Activated T-cell treated with anti-CD3 and anti-CD28 coated beads for 24 hours (primary cell): ENCODE measurements at regions not wholly inside any gene's neighbourhood (a gene's known extent, or its start where the extent isn't known, plus 50 kb on each side); places are given as distances from the start of the nearest gene placed in this dataset.

Experiments
- DNase-seq: peaks from one replicate; pipeline ENCODE4 v3.0.0-alpha.2; 2020; ENCODE audit warnings: low read depth

- no peak for DNase-seq
Measured at GRCh38 chr10:56844978-56845529, 484.0 kb upstream of the ZWINT start.

DNA sequence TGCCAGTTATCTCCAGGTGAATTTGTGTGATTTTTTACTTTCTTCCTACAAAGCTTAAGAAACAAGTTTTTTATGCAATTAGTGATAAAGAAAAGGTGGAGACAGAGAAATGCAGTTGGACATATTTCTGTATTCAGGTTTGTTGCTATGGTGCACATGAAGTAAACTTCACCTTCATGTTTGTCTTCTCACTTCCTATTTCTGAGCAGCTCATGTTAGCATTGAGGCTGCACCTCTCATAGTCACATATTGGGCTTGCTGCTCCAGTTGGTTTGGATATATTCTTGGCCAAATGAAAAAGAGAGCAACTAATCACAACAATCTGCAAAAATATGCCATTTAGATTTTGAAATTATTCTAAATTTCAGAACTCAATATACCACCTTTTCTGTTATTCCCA, 475.6 kb upstream of the ZWINT start:
- no peak for DNase-seq

GRCh38 chr10:56831681-56832080, 470.6 kb upstream of the ZWINT start:
- DNase-seq, result no peak

- DNase-seq, result no peak
Measured at GRCh38 chr10:56823849-56824248, 462.8 kb upstream of the ZWINT start.

- no peak for DNase-seq
Measured at GRCh38 chr10:56805022-56805421, 444.0 kb upstream of the ZWINT start.

DNA sequence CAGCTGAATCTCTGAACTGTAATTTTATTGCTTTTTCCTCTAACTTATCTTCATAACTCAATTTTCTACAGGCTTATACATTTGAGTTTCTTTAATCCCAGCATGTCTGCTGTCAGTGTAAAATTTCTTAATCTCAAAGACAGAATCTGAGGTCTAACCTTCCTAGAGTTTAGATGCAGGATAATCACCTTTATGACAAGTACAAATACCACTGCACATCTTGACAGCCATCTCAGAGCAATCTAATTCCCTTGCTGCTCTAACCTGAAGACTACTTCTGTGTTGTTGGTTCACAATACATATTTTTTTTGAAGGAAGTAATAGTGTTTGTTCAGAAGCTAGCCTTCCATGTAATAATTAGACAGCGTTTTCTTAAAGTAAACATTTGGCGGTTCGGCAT, 424.2 kb upstream of the ZWINT start:
- DNase-seq, result no peak

DNA sequence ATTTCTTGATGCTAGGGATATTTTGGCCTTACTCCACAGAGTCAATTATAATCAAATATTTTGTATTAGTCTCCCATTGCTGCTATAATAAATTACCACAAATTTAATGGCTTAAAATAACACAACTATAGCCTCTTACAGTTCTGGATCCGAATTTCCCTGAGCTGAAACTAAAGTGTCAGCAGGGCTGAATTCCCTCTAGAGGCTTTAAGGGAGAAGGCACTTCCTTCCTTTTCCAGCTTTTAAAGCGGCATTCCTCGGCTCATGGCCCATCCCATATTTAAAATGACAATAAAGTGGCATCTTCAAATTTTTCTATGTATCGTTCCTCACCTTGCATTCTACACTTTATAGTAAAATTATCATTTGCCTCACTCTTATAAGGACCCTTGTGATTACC, 421.4 kb upstream of the ZWINT start:
- DNase-seq, result no peak

DNA sequence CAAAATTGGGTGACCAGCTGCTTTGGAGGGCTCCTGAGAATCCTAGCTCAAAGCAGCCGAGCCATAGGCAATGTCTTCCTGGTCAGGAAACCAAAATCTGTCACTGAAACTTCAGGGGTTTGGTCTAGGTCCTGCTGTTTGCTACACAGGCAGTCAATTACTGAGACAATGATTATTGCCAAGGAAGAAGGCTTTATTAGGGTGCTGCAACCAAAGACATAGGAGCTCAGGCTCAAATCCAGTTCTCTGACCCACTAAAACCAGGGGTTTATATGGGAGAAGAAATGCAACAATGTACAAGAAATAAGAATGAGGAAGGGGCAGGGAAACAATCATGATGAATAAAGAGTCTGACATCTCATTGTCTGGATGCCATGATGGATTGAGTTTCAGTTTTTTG, 410.3 kb upstream of the ZWINT start:
- no peak for DNase-seq

- no peak for DNase-seq
Measured at GRCh38 chr10:56763090-56763489, 402.0 kb upstream of the ZWINT start.

DNA sequence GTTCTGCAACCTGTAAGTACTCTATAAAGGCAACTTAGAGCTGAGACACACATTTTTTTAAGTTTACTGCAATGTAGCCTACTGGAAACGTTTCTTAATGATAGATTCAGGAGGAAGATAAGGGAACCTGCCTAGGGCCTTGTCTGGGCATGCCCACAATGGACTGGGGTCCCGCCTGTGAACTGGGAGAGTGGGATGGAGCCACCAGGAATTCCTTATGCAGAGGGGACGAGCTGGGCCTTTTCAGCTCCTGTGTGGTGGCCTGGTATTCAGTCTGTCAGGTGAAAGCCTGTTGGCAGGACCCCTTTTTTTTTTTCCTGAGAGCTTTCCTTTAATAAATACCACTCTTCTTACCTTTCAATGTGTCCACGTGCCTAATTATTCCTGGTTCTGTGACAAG, 384.4 kb upstream of the ZWINT start:
- DNase-seq, result no peak

DNA sequence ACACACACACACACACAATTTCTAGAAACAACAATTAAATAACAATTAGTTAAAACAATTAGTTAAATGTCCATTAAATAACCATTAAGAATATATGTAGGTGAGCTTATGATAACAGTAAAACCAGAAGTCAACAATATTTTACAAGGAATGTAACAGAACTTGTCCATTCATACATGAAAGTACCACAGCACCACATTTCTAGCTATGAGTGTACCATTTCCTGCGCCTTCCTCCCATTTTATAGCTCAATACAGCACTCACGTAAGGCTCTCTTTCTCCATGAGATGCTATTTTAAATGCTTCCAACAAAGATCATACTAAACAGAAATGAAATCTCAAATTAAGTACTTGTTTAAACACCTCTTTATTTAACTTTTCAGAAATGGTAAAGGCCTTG, 367.3 kb upstream of the ZWINT start:
- DNase-seq, result no peak

GRCh38 chr10:56722912-56723311, 361.9 kb upstream of the ZWINT start:
- DNase-seq, result no peak

GRCh38 chr10:56715262-56715661, 354.2 kb upstream of the ZWINT start:
- DNase-seq, result no peak

GRCh38 chr10:56698506-56698905, 337.4 kb upstream of the ZWINT start:
- no peak for DNase-seq

- no peak for DNase-seq
Measured at GRCh38 chr10:56679578-56679977, 318.5 kb upstream of the ZWINT start.

DNA sequence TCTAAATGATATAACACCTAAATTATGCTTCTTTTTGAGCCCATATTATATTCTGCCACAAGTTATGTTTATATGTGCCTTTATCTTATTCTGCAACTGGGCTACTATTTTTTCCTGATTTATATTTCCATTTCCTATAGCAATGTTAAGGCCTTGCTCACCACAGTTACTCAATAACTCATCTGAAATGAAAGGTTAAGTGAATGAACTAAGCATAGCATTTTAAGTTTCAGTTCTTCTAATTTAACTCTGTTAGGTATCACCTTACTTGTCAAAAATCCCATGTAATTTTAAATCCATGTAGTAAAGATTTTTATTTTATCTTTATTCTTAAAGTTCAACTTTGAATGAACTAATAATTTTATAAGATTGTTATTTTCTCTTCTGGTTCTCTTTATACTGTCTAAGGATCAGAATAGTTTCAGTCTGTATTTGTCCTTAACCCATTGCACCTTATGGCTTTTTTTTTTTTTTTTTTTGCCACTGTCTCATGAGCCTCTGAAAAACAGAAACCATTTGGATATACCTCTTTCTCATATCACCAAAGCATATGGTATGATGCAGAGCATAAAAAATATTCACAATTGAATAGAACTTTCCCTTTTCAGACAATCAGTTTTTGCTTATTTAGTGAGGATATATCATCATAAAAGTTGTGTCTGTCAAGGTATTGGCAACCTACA, 301.8 kb upstream of the ZWINT start:
- DNase-seq, result no peak

DNA sequence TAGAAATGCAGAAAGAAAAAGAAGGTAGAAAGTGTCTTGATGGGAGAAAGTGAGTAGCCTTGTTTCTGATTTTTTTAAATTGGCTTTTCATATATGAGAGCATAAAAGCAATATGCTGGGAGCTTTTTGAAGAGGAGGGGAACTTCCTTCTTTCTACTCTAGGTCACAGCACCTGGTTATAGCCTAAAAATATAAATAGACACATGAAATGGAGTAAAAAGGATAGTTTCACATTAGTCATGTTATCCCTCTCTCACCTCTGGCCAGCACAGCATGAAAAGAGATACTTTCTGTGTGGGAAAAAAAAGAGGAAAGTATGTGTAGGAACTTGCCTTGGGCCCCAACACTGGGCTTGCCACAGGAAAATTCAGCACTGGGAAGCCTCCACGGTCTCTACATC, 292.2 kb upstream of the ZWINT start:
- DNase-seq, result no peak

DNA sequence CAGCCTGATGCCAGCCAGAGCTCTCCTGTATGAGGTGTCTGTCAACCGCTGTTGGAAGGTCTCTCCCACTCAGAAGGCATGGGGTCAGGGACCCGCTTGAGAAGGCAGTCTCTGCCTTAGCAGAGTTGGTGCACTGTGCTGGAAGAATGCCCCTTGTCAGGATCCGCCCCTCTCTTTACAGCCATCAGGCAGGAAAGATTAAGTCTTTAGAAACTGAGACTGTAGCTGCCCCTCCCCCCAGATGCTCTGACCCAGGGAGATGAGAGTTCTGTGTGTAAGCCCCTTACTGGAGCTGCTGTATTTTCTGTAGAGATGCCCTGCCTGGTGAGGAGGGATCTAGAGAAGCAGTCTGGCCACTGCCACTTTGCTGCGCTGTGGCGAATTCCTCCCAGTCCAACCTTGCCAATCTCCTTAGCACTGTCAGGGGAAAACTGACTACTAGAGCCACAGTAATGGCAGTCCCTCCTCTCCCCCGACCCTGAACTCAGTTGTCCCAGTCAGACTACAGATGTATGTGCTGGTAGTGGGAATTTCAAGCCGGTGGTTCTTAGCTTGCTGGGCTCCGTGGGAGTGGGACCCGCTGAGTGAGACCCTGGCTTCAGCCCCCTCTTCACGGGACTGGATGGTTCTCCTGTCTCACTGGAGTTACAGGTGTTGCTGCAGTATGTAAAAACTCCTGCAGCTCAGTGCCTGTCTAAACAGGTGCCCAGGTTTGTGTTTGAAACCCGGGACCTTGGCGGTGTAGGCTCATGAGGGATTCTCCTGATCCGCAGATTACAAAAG, 285.5 kb upstream of the ZWINT start:
- no peak for DNase-seq

DNA sequence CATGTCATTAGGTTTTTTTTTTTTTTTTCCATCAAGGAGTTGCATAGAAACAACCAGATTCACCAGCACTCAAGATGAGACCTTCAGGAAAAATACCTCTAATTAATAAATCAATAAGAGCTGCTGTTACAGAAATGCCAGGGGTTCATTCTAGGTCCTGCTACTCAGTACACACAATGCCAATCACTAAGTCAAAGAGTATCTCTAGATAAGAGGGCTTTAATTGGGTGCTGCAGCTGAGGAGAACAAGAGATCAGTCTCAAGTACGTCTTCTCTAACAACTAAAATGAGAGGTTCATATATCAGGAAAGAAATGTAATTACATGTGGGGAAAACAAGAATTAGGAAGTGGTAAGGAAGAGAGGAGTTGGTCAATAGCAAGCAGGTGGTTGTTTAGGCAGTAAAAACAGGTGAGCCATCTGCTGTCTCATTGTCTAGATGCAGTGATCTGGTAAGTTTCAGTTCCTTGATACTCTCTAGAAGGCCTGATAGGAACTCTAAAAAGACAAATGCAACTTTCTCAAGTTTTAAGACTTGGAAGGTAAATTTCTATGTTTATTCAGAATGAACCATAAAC, 272.9 kb upstream of the ZWINT start:
- no peak for DNase-seq

DNA sequence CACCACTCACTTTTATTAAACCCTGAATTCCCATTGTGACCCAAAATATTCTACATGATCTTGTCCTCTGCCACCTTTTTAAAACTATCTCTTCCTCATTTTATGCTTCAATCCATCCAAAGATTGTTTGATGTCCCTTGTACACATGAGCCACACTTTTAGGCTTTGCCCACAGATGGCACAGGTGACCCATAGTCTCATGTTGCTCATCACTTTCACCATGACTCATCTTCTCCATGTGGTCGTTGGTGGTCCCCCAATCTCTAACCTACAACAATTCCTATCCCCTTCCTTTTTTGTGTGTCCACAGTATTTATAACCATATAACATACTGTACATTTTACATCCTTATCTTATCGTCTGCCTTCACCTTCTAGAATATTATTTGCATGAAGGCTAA, 271.5 kb upstream of the ZWINT start:
- DNase-seq, result no peak

DNA sequence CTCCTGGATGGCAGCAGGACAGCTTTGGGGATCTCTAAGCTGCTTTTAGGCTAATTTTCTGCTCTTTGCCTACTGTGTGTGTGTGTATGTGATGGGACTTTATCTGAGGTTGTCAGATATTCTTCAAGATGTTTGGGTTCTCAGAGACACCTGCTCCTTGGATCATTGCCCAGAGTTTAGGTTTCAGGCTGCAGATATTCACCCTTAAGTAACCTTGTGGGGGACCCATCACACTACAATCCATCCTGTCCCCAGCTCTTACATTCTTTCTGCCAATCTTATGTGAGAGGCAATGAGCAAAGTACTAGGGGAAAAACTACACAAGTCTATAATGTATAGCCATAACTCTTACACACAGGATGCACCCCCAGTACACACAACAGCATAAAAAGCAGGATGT, 263.0 kb upstream of the ZWINT start:
- DNase-seq, result no peak

- DNase-seq, result no peak
Measured at GRCh38 chr10:56623064-56623463, 262.0 kb upstream of the ZWINT start.

GRCh38 chr10:56622335-56622973, 261.4 kb upstream of the ZWINT start:
- DNase-seq, result no peak
